ENCODE measurements at regions not wholly inside any gene's neighbourhood (a gene's known extent, or its start where the extent isn't known, plus 50 kb on each side); places are given as distances from the start of the nearest gene placed in this dataset.

- TF ChIP-seq ZBTB4 (CRISPR knock-in tag; IDR thresholded peaks at IDR 0.05): no peak
- TF ChIP-seq POLR2A (IDR thresholded peaks at IDR 0.05; ENCODE audit: low read depth, low read length): no peak
- TF ChIP-seq ZBED1 (IDR thresholded peaks at IDR 0.05; ENCODE audit: borderline replicate concordance): no peak
- TF ChIP-seq ASH2L (IDR thresholded peaks at IDR 0.05; ENCODE audit: borderline replicate concordance, low read depth): no peak
- no peak for TF ChIP-seq SIX5 (IDR thresholded peaks at IDR 0.05; ENCODE audit: low read depth, low read length, severe bottlenecking)
- TF ChIP-seq ZBTB33 (IDR thresholded peaks at IDR 0.05): no peak
- no peak for TF ChIP-seq TCF7 (IDR thresholded peaks at IDR 0.05; ENCODE audit: borderline replicate concordance)
Measured at GRCh38 chr2:67108231-67108630, 288.9 kb upstream of the ETAA1 start (continued).

GRCh38 chr2:67124531-67124930 lies 272.6 kb upstream of the ETAA1 start:
- no peak overlapping the region for H2AFZ ChIP-seq (ENCODE audit: control insufficient read depth, low read depth, low read length)
- H3K79me2 ChIP-seq (ENCODE audit: control insufficient read depth, insufficient read depth, low read length): no peaks in the 10 kb centered on the region
- no peaks in the 10 kb centered on the region for H3K36me3 ChIP-seq (ENCODE audit: control insufficient read depth in 2 of 2, insufficient read depth in 2 of 2, low read length in 1 of 2)
- no peaks in the 10 kb centered on the region for H3K27me3 ChIP-seq (replicated peaks in 1 of 2; ENCODE audit: control insufficient read depth in 2 of 2, insufficient read depth in 2 of 2, low read length in 1 of 2)
- no peaks in the 10 kb centered on the region for H3K9me3 ChIP-seq (replicated peaks; ENCODE audit: control insufficient read depth, insufficient read depth, low read length)
- ChIA-PET RAD21 (ENCODE audit: unreplicated experiment) (no interaction called here), CTCF (no interaction called here), POLR2A (no interaction called here), SMC1A (ENCODE audit: uncharacterized antibody, unreplicated experiment) (no interaction called here)
- DNase-seq (ENCODE audit: low read depth, low spot score) (no peak), FAIRE-seq (no peak), ATAC-seq (no peak)
- no peaks in the 10 kb centered on the region for H4K20me1 ChIP-seq (ENCODE audit: control insufficient read depth, insufficient read depth)
- H3K27ac ChIP-seq (ENCODE audit: control insufficient read depth, insufficient read depth): no peak overlapping the region
- no TSS peak for BruUV-seq (replicated peaks)
- no peaks in the 10 kb centered on the region for H3K4me1 ChIP-seq (ENCODE audit: control insufficient read depth, insufficient read depth, low read length)
- no peak overlapping the region for H3K4me3 ChIP-seq
- in situ Hi-C loops (cut with MboI): no loop called here
- H3K4me2 ChIP-seq (ENCODE audit: control insufficient read depth, insufficient read depth): no peak overlapping the region
- H3K9ac ChIP-seq (ENCODE audit: control insufficient read depth, insufficient read depth, low read length): no peak overlapping the region
- intact Hi-C loops (cut with micrococcal nuclease; ENCODE audit: unreplicated experiment): no loop called here
- 0% methylated on average over 1 of the region's 1 CpG for WGBS (ENCODE audit: insufficient coverage, insufficient replicate concordance, low lambda C conversion rate, missing lambda C conversion rate)
- TF ChIP-seq GABPA (IDR thresholded peaks at IDR 0.05; ENCODE audit: low read depth): no peak
- no peak for TF ChIP-seq FOS (IDR thresholded peaks at IDR 0.05; ENCODE audit: borderline replicate concordance, extremely low read depth, insufficient read length)
- no peak for TF ChIP-seq NFYB (IDR thresholded peaks at IDR 0.05; ENCODE audit: insufficient read depth, low read depth, low read length)
- no peak for TF ChIP-seq HDAC2 (IDR thresholded peaks at IDR 0.05)
- TF ChIP-seq CREM (IDR thresholded peaks at IDR 0.05; ENCODE audit: low read depth): no peak
- no peak for TF ChIP-seq ZNF592 (IDR thresholded peaks at IDR 0.05)
- TF ChIP-seq RAD51 (IDR thresholded peaks at IDR 0.05): no peak

Data from GM12878 (cell line).